Osteocyte (in vitro differentiated cells): ENCODE measurements at regions not wholly inside any gene's neighbourhood (a gene's known extent, or its start where the extent isn't known, plus 50 kb on each side); places are given as distances from the start of the nearest gene placed in this dataset.
"Not testable (repeated sequence)": the region's sequence is repeated elsewhere in the genome, so short reads cannot be mapped to it uniquely, and the experiment has no call there.

Experiments used
- DNase-seq: peaks from one replicate; pipeline ENCODE4 v3.0.0; 2021; ENCODE audit warnings: mixed read lengths; ENCODE audit not compliant: unreplicated experiment; ENCODE audit errors: extremely low spot score
- H3K27ac Mint-ChIP-seq: one replicate; pipeline ENCODE4 v1.8.0; 2021; ENCODE audit warnings: mild to moderate bottlenecking, mixed read lengths; ENCODE audit not compliant: unreplicated experiment
- H3K27me3 Mint-ChIP-seq: one replicate; pipeline ENCODE4 v1.8.0; 2021; ENCODE audit warnings: mixed read lengths; ENCODE audit not compliant: unreplicated experiment
- H3K36me3 Mint-ChIP-seq: one replicate; pipeline ENCODE4 v1.8.0; 2021; ENCODE audit warnings: mixed read lengths; ENCODE audit not compliant: unreplicated experiment
- H3K4me1 Mint-ChIP-seq: one replicate; pipeline ENCODE4 v1.8.0; 2021; ENCODE audit warnings: mixed read lengths; ENCODE audit not compliant: unreplicated experiment
- H3K4me3 Mint-ChIP-seq: one replicate; pipeline ENCODE4 v1.8.0; 2021; ENCODE audit warnings: mild to moderate bottlenecking, moderate library complexity, mixed read lengths; ENCODE audit not compliant: unreplicated experiment
- H3K9me3 Mint-ChIP-seq: one replicate; pipeline ENCODE4 v1.8.0; 2021; ENCODE audit warnings: mixed read lengths; ENCODE audit not compliant: unreplicated experiment
- TF ChIP-seq, protein P1 (sequence below): fragments of 200-600 bp; sonication (generic); IDR thresholded peaks from 2 replicates; pipeline ENCODE4 v1.5.0; 2021; ENCODE audit warnings: antibody characterized with exemption, mild to moderate bottlenecking, moderate library complexity

GRCh38 chr5:155148694-155149093, 135.1 kb downstream of the KIF4B start:
- Mint-ChIP-seq H3K4me3 (no peak overlapping the region), H3K4me1 (no peaks in the 10 kb centered on the region), H3K27me3 (peaks cover 14% of the 10 kb centered on the region), H3K36me3 (no peaks in the 10 kb centered on the region), H3K27ac (no peak overlapping the region), H3K9me3 (no peaks in the 10 kb centered on the region)
- no peak for DNase-seq
- TF ChIP-seq, protein P1, sequence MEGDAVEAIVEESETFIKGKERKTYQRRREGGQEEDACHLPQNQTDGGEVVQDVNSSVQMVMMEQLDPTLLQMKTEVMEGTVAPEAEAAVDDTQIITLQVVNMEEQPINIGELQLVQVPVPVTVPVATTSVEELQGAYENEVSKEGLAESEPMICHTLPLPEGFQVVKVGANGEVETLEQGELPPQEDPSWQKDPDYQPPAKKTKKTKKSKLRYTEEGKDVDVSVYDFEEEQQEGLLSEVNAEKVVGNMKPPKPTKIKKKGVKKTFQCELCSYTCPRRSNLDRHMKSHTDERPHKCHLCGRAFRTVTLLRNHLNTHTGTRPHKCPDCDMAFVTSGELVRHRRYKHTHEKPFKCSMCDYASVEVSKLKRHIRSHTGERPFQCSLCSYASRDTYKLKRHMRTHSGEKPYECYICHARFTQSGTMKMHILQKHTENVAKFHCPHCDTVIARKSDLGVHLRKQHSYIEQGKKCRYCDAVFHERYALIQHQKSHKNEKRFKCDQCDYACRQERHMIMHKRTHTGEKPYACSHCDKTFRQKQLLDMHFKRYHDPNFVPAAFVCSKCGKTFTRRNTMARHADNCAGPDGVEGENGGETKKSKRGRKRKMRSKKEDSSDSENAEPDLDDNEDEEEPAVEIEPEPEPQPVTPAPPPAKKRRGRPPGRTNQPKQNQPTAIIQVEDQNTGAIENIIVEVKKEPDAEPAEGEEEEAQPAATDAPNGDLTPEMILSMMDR, result no peak

DNA sequence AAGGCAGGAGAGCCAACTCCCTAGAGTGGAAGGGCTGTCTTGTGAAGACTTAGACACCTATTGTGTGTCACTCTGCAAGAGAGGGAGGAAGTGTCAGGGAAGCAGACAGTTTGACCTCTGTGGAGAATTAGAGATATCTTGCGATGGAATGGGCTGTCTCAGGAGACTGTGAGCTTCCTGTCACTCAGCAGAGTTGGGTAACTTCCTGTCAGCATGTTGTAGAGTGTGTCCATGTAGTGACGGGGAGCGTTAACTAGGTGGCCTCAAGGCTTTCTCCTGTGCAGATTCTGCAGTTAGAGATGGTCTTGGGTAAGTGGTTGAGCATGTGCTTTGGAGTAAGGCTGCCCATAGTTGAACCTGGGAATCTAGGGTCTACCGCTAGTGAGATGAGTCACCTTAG, 136.5 kb downstream of the KIF4B start:
- no peak for DNase-seq
- Mint-ChIP-seq H3K27me3 (peaks cover 10% of the 10 kb centered on the region), H3K36me3 (no peaks in the 10 kb centered on the region), H3K4me1 (no peaks in the 10 kb centered on the region), H3K9me3 (no peaks in the 10 kb centered on the region), H3K27ac (no peak overlapping the region), H3K4me3 (no peak overlapping the region)
- TF ChIP-seq, protein P1, result no peak

DNA sequence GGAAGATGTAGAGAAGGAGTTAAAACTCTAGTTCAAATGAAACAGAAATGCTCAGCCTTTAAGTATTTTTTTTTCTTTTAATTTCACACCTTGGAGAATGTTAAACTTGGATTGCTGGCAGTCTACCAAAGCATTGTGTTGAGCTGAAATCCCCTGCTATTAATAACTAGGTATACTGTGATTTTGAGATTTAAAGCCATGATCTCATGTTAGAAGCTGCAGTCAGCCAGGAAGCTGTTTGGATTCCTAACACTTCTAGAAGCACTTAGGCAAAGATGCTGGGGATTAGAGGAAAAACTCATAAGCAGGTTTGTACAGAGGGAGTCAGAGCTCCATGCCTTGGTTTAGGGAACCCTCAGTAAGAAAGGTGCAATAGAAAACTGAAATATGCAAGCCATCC, 141.4 kb downstream of the KIF4B start:
- DNase-seq, result no peak
- Mint-ChIP-seq H3K27ac (no peak overlapping the region), H3K9me3 (no peaks in the 10 kb centered on the region), H3K36me3 (no peaks in the 10 kb centered on the region), H3K4me1 (no peaks in the 10 kb centered on the region), H3K27me3 (peaks cover 2% of the 10 kb centered on the region), H3K4me3 (no peak overlapping the region)
- TF ChIP-seq, protein P1, result no peak

DNA sequence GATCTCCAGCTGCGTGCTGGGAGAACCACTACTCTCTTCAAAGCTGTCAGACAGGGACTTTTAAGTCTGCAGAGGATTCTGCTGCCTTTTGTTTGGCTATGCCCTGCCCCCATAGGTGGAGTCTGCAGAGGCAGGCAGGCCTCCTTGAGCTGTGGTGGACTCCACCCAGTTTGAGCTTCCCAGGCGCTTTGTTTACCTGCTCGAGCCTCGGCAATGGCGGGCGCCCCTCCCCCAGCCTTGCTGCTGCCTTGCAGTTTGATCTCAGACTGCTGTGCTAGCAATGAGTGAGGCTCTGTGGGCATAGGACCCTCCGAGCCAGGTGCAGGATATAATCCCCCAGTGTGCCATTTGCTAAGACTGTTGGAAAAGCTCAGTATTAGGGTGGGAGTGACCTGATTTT, 149.5 kb downstream of the KIF4B start:
- H3K27ac Mint-ChIP-seq, H3K4me3 Mint-ChIP-seq, H3K4me1 Mint-ChIP-seq, H3K27me3 Mint-ChIP-seq, H3K36me3 Mint-ChIP-seq: not testable (repeated sequence)
- DNase-seq, result peak; percentile 80
- peaks cover 11% of the 10 kb centered on the region for H3K9me3 Mint-ChIP-seq

DNA sequence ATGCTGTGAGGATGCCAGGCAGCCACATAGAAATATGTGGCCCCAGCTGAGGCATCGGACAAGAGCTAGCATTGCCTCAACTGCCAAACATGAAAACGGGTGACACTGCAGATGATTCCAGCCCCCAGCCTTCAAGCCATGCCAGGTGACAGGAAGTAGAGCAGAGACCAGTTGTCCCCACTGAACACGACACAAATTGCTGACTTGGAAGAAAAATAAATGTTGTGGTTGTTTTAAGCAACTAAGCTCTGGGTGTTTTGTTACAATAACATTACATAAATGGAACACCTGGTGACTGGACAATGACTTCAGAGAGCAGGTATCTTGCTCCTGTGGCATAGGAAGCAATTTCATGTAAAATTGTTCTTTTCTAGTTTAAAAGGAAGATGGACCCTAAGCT, 154.2 kb downstream of the KIF4B start:
- DNase-seq, result no peak
- Mint-ChIP-seq H3K27me3 (no peaks in the 10 kb centered on the region), H3K27ac (no peak overlapping the region), H3K9me3 (peaks cover 13% of the 10 kb centered on the region), H3K4me1 (no peaks in the 10 kb centered on the region), H3K36me3 (no peaks in the 10 kb centered on the region), H3K4me3 (no peak overlapping the region)
- TF ChIP-seq, protein P1, result no peak

DNA sequence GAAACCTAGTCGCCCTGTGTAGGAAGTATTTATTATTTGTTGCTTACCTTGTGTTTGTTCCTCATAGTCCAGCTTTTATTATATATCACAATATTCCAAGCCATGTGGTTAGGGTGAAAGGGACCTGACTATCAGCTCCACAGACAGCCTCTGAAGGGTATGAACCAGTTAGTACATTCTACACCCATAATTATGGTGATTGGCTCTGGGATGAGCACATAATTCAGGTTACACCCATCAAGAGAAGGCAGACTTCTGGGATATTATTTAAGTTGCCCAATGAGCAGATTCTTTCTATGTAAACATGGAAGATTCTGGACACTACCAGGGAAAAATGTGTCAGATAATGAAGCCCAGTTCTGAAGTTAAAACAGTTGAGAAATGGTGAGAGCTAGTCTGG, 168.0 kb downstream of the KIF4B start:
- no peak for DNase-seq
- Mint-ChIP-seq H3K4me1 (no peaks in the 10 kb centered on the region), H3K4me3 (no peak overlapping the region), H3K9me3 (peaks cover 6% of the 10 kb centered on the region), H3K27me3 (no peaks in the 10 kb centered on the region), H3K27ac (no peak overlapping the region), H3K36me3 (no peaks in the 10 kb centered on the region)
- TF ChIP-seq, protein P1, result no peak
